MM.1S (cell line): ENCODE measurements at regions not wholly inside any gene's neighbourhood (a gene's known extent, or its start where the extent isn't known, plus 50 kb on each side); places are given as distances from the start of the nearest gene placed in this dataset.

Experiments
- EZH2 ChIP-seq: fragments of 300-600 bp; sonication (generic); optimal IDR thresholded peaks from 2 replicates; pipeline ENCODE3; 2017; ENCODE audit warnings: low read depth, mild to moderate bottlenecking, antibody characterized with exemption, low read length, mixed read lengths
- EZH2phosphoT487 ChIP-seq: fragments of 300-600 bp; sonication (generic); IDR thresholded peaks from 2 replicates; pipeline ENCODE4 v1.6.1; 2018; ENCODE audit warnings: antibody characterized with exemption, low read length
- TF ChIP-seq, protein P1 (sequence below): fragments of 300-600 bp; sonication (generic); IDR thresholded peaks from 2 replicates; pipeline ENCODE4 v1.5.1; 2016; ENCODE audit warnings: antibody characterized with exemption, low read length, mixed read lengths

DNA sequence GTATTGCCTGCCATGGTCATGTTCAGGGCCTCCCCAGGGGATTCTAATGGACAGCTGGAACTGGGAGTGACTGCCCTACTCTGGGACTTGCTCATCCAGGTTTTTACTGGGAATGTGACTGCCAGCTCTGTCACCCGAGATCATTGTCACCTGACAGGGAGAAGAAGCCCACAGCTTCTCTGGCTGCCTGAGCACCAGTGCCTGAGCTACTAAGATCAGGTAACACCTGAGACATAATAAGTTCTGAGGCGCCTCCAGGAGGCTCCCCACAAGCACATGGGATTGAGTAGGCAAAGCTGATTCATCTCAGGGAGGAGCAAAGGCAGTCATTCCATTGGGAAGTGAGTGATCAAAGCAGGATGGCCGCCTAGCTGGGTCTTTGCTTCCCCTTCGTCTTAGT, 84.2 kb upstream of the GALNT18 start:
- TF ChIP-seq, protein P1, sequence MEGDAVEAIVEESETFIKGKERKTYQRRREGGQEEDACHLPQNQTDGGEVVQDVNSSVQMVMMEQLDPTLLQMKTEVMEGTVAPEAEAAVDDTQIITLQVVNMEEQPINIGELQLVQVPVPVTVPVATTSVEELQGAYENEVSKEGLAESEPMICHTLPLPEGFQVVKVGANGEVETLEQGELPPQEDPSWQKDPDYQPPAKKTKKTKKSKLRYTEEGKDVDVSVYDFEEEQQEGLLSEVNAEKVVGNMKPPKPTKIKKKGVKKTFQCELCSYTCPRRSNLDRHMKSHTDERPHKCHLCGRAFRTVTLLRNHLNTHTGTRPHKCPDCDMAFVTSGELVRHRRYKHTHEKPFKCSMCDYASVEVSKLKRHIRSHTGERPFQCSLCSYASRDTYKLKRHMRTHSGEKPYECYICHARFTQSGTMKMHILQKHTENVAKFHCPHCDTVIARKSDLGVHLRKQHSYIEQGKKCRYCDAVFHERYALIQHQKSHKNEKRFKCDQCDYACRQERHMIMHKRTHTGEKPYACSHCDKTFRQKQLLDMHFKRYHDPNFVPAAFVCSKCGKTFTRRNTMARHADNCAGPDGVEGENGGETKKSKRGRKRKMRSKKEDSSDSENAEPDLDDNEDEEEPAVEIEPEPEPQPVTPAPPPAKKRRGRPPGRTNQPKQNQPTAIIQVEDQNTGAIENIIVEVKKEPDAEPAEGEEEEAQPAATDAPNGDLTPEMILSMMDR = no peak
- no peak for TF ChIP-seq EZH2phosphoT487
- TF ChIP-seq EZH2 = no peak
